HG02970 (cell line): ENCODE measurements at regions not wholly inside any gene's neighbourhood (a gene's known extent, or its start where the extent isn't known, plus 50 kb on each side); places are given as distances from the start of the nearest gene placed in this dataset.
"Not testable (repeated sequence)": the region's sequence is repeated elsewhere in the genome, so short reads cannot be mapped to it uniquely, and the experiment has no call there.

Source experiments
- ATAC-seq: cut with Tn5 transposase; IDR thresholded peaks from one replicate; pipeline ENCODE4 v1.9.1; 2021; ENCODE audit warnings: mild to moderate bottlenecking, moderate library complexity, moderate number of reproducible peaks; ENCODE audit not compliant: unreplicated experiment, low FRiP score

- ATAC-seq = no peak
Observed at GRCh38 chr1:232186931-232187330, 443.0 kb downstream of the SIPA1L2 start.

DNA sequence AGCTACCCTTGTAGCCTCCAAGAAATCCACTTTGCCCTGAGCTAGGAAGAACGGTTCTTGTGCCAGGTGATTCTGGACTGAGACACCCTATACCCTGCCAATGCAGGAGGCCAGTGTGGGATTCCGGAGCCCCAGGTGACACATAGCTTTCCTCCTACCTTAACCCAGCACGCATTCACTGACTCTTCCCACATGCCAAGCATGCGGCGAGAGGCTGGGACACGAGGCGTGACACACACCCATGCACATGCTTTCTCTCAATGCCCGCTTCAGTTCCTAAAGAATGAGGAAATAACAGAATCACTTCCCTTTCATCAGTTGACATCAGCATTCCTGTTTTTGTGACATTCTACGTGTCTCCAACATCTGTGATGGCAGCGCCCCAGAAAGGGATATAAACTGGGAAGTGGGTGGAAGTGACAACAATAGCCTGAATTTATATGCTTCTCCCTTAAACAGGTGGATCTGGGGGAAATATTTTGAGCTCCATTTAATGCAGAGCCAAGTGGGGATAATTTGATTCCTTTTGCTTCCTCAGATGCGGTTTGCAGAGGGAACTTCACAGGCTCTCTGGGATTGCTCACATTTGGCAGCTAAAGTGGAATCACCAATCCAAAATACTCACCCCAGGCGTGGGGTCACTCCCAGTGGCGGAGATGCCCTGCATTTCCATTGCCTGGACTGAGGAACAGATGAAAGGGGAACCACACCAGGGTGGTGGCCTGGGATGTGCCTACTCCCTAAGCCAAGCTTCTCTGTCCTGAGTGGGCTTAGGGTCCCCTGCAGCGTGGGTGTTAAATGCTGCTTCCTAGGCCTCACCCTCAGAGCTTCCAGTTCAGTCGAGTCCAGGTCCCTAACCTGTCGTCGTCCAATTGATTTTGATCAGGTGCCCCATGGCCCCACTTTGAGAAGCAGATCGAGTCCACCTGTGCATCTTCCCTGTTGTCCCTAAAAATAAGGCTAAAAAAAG is 445.1 kb downstream of the SIPA1L2 start:
- no peak for ATAC-seq

- ATAC-seq = no peak
Observed at GRCh38 chr1:232183802-232184201, 446.1 kb downstream of the SIPA1L2 start.

GRCh38 chr1:232183266-232183800 is 446.6 kb downstream of the SIPA1L2 start:
- ATAC-seq = no peak

DNA sequence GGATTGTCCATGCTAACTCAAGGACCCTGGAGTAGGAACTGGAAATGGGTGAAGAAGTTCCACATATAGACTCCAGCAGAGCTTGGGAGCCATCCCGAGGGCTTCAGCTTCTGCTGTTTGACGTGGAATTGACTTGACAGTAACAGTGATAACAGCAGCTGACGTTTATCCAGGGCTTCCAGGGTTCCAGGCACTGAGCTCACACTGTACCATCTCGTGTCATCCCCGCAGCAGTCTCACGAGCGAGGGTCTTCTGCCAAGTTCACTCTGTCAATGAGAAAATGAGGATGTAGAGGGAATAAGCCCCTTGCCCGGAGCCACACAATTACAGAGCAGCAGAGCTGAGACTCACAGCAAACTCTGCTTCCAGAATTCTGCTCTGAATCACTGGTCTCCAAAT is 447.7 kb downstream of the SIPA1L2 start:
- ATAC-seq = no peak

DNA sequence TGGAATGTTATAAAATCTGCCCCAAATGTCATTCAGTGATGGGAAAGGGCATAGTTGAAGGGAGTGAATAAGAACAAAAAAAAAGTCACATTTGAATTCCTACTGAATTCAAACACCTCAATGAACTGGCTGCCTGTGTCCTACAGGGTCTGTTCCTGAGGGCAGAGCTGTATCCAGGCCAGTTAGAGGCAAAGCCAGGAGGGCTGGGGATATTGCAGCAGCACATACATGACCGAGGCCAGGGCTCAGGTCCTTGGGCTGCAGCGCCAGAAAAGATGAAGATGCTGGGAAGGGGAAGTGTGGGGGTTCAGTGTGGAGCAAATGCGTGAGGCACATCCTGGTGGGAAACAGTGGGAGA is 449.2 kb downstream of the SIPA1L2 start:
- no peak for ATAC-seq

- ATAC-seq = no peak
Observed at GRCh38 chr1:232179896-232180778, 449.8 kb downstream of the SIPA1L2 start.

DNA sequence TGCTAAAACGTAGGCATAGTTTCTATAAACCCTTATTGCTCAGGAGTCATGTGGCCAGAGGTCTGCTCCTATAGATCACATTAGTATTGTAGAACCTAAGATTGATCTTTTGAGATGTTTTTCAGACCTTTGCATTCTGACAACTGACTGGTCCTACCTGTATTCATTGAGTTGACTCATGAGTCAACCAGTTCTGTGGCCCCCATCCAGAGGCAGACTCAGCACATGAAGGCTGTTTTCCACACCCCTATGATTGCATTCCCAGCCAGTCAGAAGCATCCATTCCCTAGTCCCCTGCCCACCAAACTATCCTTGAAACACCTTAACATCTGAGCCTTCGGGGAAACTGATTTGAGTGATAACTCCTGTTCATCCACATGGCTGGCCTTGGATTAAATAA is 451.7 kb downstream of the SIPA1L2 start:
- no peak for ATAC-seq

DNA sequence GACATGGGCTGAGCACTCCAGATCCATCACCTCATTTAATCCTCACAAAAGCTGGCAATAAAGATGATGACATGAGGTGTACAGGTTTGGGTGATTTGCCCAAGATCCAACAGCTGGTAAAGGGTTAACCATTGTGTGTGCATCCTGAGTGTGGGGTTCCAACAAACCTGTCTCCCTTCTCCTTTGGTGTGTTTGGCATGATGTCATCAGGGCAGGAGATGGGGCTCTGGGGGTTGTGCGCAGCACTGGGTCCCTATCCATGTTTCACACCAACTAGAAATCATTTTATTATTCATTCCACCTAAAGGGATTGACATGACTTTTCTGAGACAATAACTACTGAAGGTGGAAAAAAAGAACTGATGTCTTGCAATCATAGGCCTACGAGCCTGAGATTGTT is 452.5 kb downstream of the SIPA1L2 start:
- ATAC-seq = no peak

GRCh38 chr1:232176222-232176621 is 453.7 kb downstream of the SIPA1L2 start:
- ATAC-seq = no peak

DNA sequence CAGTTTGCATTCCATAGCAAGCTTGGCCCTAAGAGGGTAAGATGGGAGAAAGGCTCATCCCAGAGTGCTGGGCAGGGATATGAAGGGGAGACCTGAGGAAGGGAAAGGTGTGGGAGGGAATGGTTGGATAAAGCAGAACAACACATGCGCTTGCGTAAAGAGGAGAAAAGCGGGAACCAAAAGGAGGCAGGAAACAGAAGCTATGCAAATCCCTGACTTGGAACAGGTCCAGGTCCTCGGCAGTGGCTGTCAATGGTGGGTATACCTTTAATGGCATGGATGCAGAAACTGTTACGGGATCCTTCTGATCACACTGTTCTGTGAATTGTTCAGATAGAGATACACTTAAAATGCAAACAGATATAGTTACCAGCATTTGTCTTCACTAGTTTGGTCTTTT is 455.6 kb downstream of the SIPA1L2 start:
- no peak for ATAC-seq

- ATAC-seq = no peak
Observed at GRCh38 chr1:232172563-232172962, 457.4 kb downstream of the SIPA1L2 start.

DNA sequence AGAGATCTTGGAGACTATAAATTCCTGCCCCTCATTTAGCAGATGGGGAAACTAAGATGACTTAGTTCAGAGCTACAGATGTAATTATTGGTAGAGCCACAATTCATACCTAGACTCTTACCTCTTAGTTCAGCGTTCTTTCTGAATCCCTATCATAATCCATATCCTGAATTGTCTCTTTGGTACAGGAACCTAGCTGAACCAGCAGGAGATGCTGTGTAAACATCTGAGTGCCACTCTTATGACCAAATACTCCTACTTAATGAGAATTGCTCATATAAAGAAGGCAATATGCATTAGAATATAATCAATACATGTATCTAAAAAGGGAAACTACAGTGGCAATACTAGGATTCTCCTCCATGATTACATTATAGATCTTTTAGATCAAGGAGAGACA is 459.0 kb downstream of the SIPA1L2 start:
- ATAC-seq = no peak

DNA sequence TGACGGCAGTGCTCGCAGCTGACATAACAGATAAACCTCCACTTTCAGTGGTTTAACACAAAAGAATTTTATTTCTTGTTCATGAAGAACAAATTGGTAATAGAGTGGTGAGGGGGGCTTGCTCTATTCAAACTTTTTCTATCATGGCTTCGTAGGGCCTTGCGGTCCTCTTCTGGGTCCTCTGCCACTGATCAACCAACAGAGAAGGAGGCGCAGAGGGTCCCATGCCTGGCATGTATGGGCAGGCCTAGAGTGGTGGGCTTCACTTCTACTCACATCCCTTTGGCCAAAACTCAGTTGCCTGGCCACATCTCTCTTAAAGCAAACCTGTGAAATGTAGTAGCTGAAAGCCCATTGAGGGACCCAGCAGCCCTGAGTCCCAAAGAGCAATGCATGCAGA is 460.5 kb downstream of the SIPA1L2 start:
- no peak for ATAC-seq

DNA sequence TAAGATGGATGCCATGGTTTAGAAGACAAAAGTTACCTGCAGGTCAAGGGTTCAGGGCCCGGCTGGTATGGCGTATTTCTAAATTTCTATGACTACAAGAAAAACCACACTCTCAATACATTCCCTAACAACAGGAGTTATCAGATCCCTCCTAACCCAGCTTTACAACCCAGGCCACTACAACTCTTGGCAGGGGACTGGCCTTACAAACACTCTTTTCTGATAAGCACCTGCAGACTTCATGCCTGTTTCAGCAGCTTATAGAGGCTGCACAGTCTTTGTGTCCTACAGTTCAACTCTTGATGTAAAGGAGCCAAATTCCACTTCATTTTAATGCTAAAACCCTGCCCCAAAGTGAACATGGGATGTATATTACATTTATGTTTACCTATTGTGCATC is 461.4 kb downstream of the SIPA1L2 start:
- ATAC-seq = no peak

DNA sequence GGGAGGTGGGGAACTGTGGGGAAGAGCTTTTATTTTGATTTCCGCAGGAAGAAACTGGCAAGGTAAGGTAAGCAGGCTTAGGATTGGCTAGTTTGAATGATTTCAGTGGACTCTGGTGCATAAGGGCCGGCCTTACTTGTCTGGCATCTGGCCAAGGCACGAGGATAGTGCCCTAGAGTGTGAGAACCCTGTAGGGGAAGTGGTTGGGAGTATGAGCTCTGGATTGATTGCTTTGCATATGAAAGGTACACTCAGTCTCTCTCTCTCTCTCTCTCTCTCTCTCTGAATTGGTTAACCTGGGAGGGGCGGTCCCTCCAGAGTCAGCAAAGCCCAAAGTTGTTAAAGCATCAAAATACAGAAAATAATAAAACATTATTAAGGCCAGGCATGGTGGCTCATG is 463.0 kb downstream of the SIPA1L2 start:
- no peak for ATAC-seq

DNA sequence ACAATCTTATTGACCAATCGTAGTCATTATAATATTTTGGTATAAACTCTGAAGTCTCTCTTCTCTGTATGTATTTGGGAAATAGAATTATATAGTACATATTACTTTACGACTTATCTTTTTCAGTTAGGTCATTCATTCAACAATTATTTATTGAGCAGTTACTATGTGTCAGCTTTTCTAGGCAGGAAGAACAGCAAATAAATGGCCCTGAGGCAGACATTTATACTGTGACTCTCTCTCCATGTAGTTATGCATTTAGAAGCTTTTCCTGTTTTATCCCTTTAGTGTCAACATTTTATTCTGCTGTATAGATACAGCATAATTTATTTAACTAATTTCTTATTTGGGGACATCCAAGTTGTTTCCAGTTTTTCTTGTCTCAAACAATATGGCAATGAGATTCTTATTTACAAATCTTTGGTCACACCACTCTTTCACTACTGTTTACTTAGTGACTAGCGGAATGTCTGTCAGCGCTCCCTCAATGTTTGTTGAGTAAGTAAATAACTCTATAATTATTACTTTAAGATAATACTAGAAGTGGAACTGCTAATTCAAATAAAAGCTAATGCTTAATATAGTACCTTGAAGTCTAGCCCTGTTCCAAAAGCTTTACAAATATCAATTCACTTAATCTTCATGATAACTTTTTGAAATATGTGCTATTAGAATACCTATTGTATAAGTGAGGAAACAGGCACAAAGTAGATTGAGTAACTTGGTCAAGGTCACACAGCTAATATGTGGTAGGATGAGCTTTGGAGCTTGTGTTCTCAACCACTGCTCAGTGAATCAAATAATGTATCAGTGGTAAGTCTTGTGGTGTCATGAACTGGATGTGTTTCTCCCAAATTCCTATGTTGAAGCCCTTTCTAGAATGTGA is 465.6 kb downstream of the SIPA1L2 start:
- ATAC-seq = no peak

- no peak for ATAC-seq
Observed at GRCh38 chr1:232163533-232163932, 466.4 kb downstream of the SIPA1L2 start.

DNA sequence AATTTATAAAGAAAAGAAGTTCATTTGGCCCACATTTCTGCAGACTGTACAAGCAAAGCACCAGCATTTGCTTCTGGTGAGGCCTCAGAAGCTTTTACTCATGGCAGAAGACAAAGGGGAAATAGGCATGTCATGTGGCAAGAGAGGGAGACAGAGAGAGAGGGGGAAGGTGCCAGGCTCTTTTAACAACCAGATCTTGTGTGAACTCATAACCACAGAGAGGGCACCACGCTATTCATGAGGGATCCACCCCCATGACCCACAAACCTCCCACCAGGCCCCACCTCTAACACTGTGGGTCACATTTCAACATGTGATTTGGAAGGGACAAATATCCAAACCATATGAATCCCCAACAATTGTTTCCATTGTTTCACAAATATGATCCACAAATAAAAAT is 467.9 kb downstream of the SIPA1L2 start:
- ATAC-seq = no peak

DNA sequence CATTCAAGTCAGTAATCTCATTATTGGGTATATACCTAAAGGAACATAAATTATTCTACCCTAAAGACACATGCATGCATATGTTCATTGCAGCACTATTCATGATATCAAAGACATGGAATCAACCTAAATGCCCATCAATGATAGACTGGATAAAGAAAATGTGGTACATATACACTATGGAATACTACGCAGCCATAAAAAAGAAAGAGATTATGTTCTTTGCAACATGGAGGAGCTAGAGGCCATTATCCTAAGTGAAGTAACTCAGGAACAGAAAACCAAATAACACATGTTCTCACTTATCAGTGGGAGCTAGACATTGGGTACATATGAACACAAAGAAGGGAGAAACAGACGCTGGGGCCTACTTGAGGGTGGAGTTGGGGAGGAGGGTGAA is 471.4 kb downstream of the SIPA1L2 start:
- ATAC-seq = not testable (repeated sequence)
